H9 (cell line): ENCODE measurements at regions not wholly inside any gene's neighbourhood (a gene's known extent, or its start where the extent isn't known, plus 50 kb on each side); places are given as distances from the start of the nearest gene placed in this dataset.

Source experiments
- DNase-seq: peaks from one replicate; pipeline ENCODE4 v3.0.0-alpha.2; 2017
- H2AFZ ChIP-seq: one replicate; pipeline ENCODE4 v1.6.1; 2013; ENCODE audit warnings: mild to moderate bottlenecking, low read length, control low read depth, moderate library complexity
- H2AK5ac ChIP-seq: 2 replicates; pipeline ENCODE4 v1.6.1; 2013; ENCODE audit warnings: low read length, control low read depth, mixed read lengths; ENCODE audit not compliant: insufficient read length
- H2BK120ac ChIP-seq: one replicate; pipeline ENCODE4 v1.6.1; 2013; ENCODE audit warnings: low read depth, mild to moderate bottlenecking, low read length, control low read depth, inconsistent platforms; ENCODE audit not compliant: poor library complexity, severe bottlenecking
- H2BK12ac ChIP-seq: 2 replicates; pipeline ENCODE4 v1.6.1; 2013; ENCODE audit warnings: low read length, control low read depth, mixed read lengths, low read depth; ENCODE audit not compliant: insufficient read length
- H2BK15ac ChIP-seq: 2 replicates; pipeline ENCODE4 v1.6.1; 2013; ENCODE audit warnings: low read depth, low read length, control low read depth
- H2BK20ac ChIP-seq: one replicate; pipeline ENCODE4 v1.6.1; 2013; ENCODE audit warnings: low read depth, mild to moderate bottlenecking, low read length, control low read depth, inconsistent platforms; ENCODE audit not compliant: poor library complexity, severe bottlenecking
- H2BK5ac ChIP-seq: 2 replicates; pipeline ENCODE4 v1.6.1; 2013; ENCODE audit warnings: low read length, control low read depth, mixed read lengths; ENCODE audit not compliant: insufficient read length
- H3K14ac ChIP-seq: 2 replicates; pipeline ENCODE4 v1.6.1; 2013; ENCODE audit warnings: low read length, control low read depth; ENCODE audit not compliant: insufficient read depth
- H3K18ac ChIP-seq: 2 replicates; pipeline ENCODE4 v1.6.1; 2013; ENCODE audit warnings: low read depth, mild to moderate bottlenecking, mixed read lengths, low read length, control low read depth; ENCODE audit not compliant: insufficient read length
- H3K23ac ChIP-seq: 2 replicates; pipeline ENCODE4 v1.6.1; 2013; ENCODE audit warnings: low read length, control low read depth, mixed read lengths, low read depth; ENCODE audit not compliant: insufficient read length
- H3K23me2 ChIP-seq: 2 replicates; pipeline ENCODE4 v1.6.1; 2013; ENCODE audit warnings: low read depth, mild to moderate bottlenecking, mixed read lengths, low read length, control low read depth; ENCODE audit not compliant: insufficient read length, poor library complexity, severe bottlenecking
- H3K27ac ChIP-seq: 2 replicates; pipeline ENCODE4 v1.5.1; 2013; ENCODE audit warnings: low read length, control low read depth, mixed read lengths, low read depth; ENCODE audit not compliant: insufficient read length
- H3K27me3 ChIP-seq: 2 replicates; pipeline ENCODE4 v1.6.1; 2013; ENCODE audit warnings: low read length, control low read depth, inconsistent platforms; ENCODE audit not compliant: insufficient read depth
- H3K4ac ChIP-seq: 2 replicates; pipeline ENCODE4 v1.6.1; 2013; ENCODE audit warnings: low read depth, mild to moderate bottlenecking, control low read depth, inconsistent platforms, low read length, moderate library complexity
- H3K4me1 ChIP-seq: 2 replicates; pipeline ENCODE4 v1.6.1; 2013; ENCODE audit warnings: low read length, control low read depth, inconsistent platforms; ENCODE audit not compliant: insufficient read depth
- H3K4me2 ChIP-seq: 2 replicates; pipeline ENCODE4 v1.6.1; 2013; ENCODE audit warnings: low read length, control low read depth, mixed read lengths; ENCODE audit not compliant: insufficient read length, insufficient read depth
- H3K56ac ChIP-seq: 2 replicates; pipeline ENCODE4 v1.6.1; 2013; ENCODE audit warnings: low read depth, mild to moderate bottlenecking, mixed read lengths, low read length, control low read depth; ENCODE audit not compliant: insufficient read length
- H3K79me1 ChIP-seq: 2 replicates; pipeline ENCODE4 v1.6.1; 2013; ENCODE audit warnings: low read depth, mild to moderate bottlenecking, moderate library complexity, low read length, control low read depth, inconsistent platforms; ENCODE audit not compliant: insufficient read depth, poor library complexity, severe bottlenecking
- H3K79me2 ChIP-seq: 2 replicates; pipeline ENCODE4 v1.6.1; 2013; ENCODE audit warnings: low read length, control low read depth, inconsistent platforms; ENCODE audit not compliant: insufficient read depth
- H3K9ac ChIP-seq: 2 replicates; pipeline ENCODE4 v1.6.1; 2013; ENCODE audit warnings: low read length, control low read depth, mixed read lengths; ENCODE audit not compliant: insufficient read length; ENCODE audit errors: extremely low read depth
- H3K9me3 ChIP-seq: one replicate; pipeline ENCODE4 v1.6.1; 2013; ENCODE audit warnings: low read depth, low read length, inconsistent platforms; ENCODE audit not compliant: control insufficient read depth
- H3T11ph ChIP-seq: one replicate; pipeline ENCODE4 v1.6.1; 2013; ENCODE audit warnings: mild to moderate bottlenecking, low read length, control low read depth, inconsistent platforms
- H4K20me1 ChIP-seq: one replicate; pipeline ENCODE4 v1.6.1; 2013; ENCODE audit not compliant: control insufficient read depth, insufficient read length, insufficient read depth
- H4K5ac ChIP-seq: 2 replicates; pipeline ENCODE4 v1.6.1; 2013; ENCODE audit warnings: low read depth, mild to moderate bottlenecking, mixed read lengths, low read length, control low read depth; ENCODE audit not compliant: insufficient read length
- H4K8ac ChIP-seq: replicated peaks from 2 replicates; pipeline ENCODE4 v1.6.1; 2013; ENCODE audit warnings: low read length, control low read depth, mixed read lengths, low read depth; ENCODE audit not compliant: insufficient read length
- H4K91ac ChIP-seq: 2 replicates; pipeline ENCODE4 v1.6.1; 2013; ENCODE audit warnings: low read depth, mild to moderate bottlenecking, moderate library complexity, mixed read lengths, low read length, control low read depth; ENCODE audit not compliant: insufficient read length
- H3K27ac Mint-ChIP-seq, 3 experiments: 2 replicates in 2 of 3; 3 replicates in 1 of 3; pipeline ENCODE4 v1.8.0; 2020 to 2021; ENCODE audit warnings: mixed read lengths in 3 of 3, mild to moderate bottlenecking in 1 of 3, moderate library complexity in 1 of 3
- H3K27me3 Mint-ChIP-seq: 2 replicates; pipeline ENCODE4 v1.8.0; 2021; ENCODE audit warnings: low read depth, mild to moderate bottlenecking, moderate library complexity, mixed read lengths
- H3K36me3 Mint-ChIP-seq, 3 experiments: 2 replicates in 2 of 3; 3 replicates in 1 of 3; pipeline ENCODE4 v1.8.0; 2020 to 2021; ENCODE audit warnings: low read depth in 3 of 3, mixed read lengths in 3 of 3; ENCODE audit not compliant: insufficient read depth in 1 of 3
- H3K4me1 Mint-ChIP-seq, 2 experiments: 2 replicates each; pipeline ENCODE4 v1.8.0; 2020; ENCODE audit warnings: mixed read lengths in 2 of 2
- H3K4me3 Mint-ChIP-seq, 2 experiments: 2 replicates in 1 of 2; 3 replicates in 1 of 2; pipeline ENCODE4 v1.8.0; 2020 to 2021; ENCODE audit warnings: mild to moderate bottlenecking in 2 of 2, mixed read lengths in 2 of 2, moderate library complexity in 1 of 2
- H3K9me3 Mint-ChIP-seq, 2 experiments: 2 replicates in 1 of 2; 3 replicates in 1 of 2; pipeline ENCODE4 v1.8.0; 2020; ENCODE audit warnings: mild to moderate bottlenecking in 2 of 2, mixed read lengths in 2 of 2, moderate library complexity in 1 of 2
- CTCF ChIP-seq: fragments of 200-600 bp; sonication (generic); conservative IDR thresholded peaks from 3 replicates; pipeline ENCODE4 v1.8.0; 2021; ENCODE audit warnings: antibody characterized with exemption, mild to moderate bottlenecking
- WGBS: extraction: QIAGEN DNeasy Blood & Tissue Kit; methylation state at CpG from one replicate; pipeline ENCODE4 v1.1.7; 2013; ENCODE audit warnings: missing lambda C conversion rate, low lambda C conversion rate, mixed read lengths; ENCODE audit not compliant: insufficient read length; ENCODE audit errors: extremely low coverage; 5-methylcytosine and 5-hydroxymethylcytosine counted together

- H2AK5ac ChIP-seq = no peak overlapping the region
- Mint-ChIP-seq H3K36me3 (no peaks in the 10 kb centered on the region; a peak in 1 of 7 replicates), H3K9me3 (peaks cover 0 to 2% of the 10 kb centered on the region in 2 experiments; a peak in 1 of 5 replicates), H3K4me1 (peaks cover 0 to 3% of the 10 kb centered on the region in 2 experiments; a peak in 1 of 4 replicates), H3K27me3 (no peaks in the 10 kb centered on the region), H3K27ac (no peak overlapping the region), H3K4me3 (no peak overlapping the region)
- no peak overlapping the region for H3K18ac ChIP-seq
- no peak overlapping the region for H3K9ac ChIP-seq
- no peak overlapping the region for H4K91ac ChIP-seq
- H2AFZ ChIP-seq = no peak overlapping the region
- H3K14ac ChIP-seq = no peak overlapping the region
- H3T11ph ChIP-seq = no peak overlapping the region
- no peak overlapping the region for H2BK120ac ChIP-seq
- H3K4ac ChIP-seq = no peak overlapping the region
- H2BK12ac ChIP-seq = no peak overlapping the region
- no peak for DNase-seq
- no peak overlapping the region for H3K23ac ChIP-seq
- no peak overlapping the region for H4K5ac ChIP-seq
- no peak overlapping the region for H3K27ac ChIP-seq
- H3K4me2 ChIP-seq = no peak overlapping the region
- H3K9me3 ChIP-seq = no peaks in the 10 kb centered on the region
- H3K79me2 ChIP-seq = no peaks in the 10 kb centered on the region
- H3K56ac ChIP-seq = no peak overlapping the region
- WGBS = no CpG with 5 or more reads among the region's 1 CpG
- no peaks in the 10 kb centered on the region for H3K4me1 ChIP-seq
- H2BK5ac ChIP-seq = no peak overlapping the region
- no peaks in the 10 kb centered on the region for H3K27me3 ChIP-seq
- no peak overlapping the region for H4K8ac ChIP-seq
- no peak overlapping the region for H2BK15ac ChIP-seq
- H2BK20ac ChIP-seq = no peak overlapping the region
- TF ChIP-seq CTCF = no peak
- H3K79me1 ChIP-seq = no peaks in the 10 kb centered on the region
- H4K20me1 ChIP-seq = no peaks in the 10 kb centered on the region
- H3K23me2 ChIP-seq = no peaks in the 10 kb centered on the region
Measured at GRCh38 chr20:40294747-40295146, 394.3 kb downstream of the MAFB start.
